ENCODE measurements at regions not wholly inside any gene's neighbourhood (a gene's known extent, or its start where the extent isn't known, plus 50 kb on each side); places are given as distances from the start of the nearest gene placed in this dataset.

DNA sequence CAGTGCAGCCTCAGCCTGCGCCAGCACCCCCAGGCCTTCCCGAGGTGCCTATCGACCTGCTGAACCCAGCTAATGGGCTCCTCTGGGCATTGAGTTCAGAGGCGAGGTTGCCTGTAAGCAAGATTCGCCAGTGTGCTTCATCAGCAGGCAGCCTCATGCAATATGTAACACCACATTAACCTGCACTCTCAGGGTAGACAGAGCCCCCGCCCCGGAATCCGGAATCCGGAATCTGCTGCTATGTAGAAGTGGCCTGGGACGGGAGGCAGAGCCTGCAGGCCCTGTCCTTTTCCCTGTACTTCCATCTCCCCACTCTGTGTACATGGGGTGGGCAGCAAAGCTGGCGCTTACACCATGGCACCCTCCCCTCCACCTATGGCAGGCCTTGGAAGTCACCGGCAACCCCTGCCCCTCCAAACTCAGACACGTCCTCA lies 83.9 kb upstream of the RET start:
- Histone ChIP-seq H3K4ac (ENCODE audit: low read depth, low read length) (no peak overlapping the region), H2BK15ac (ENCODE audit: low read depth, low read length) (no peak overlapping the region), H2BK20ac (ENCODE audit: low read depth, low read length) (no peak overlapping the region), H3K4me1 (ENCODE audit: control insufficient read depth, insufficient read depth, low read length) (no peaks in the 10 kb centered on the region), H2AK5ac (ENCODE audit: low read depth, low read length) (no peak overlapping the region), H3K14ac (replicated peaks; ENCODE audit: low read depth, low read length) (no peak overlapping the region), H2AFZ (replicated peaks; ENCODE audit: low read length, poor library complexity) (peak overlapping the region; percentile 7), H4K91ac (ENCODE audit: insufficient read depth, low read depth, low read length) (no peak overlapping the region), H3K4me3 (ENCODE audit: insufficient read depth, low read depth, low read length) (no peak overlapping the region), H3K27me3 (ENCODE audit: control insufficient read depth, insufficient read depth, low read length) (no peaks in the 10 kb centered on the region; the same call in 1 of the 2 replicates), H2AK9ac (replicated peaks; ENCODE audit: low read depth, low read length, poor library complexity) (no peak overlapping the region), H3K4me2 (ENCODE audit: low read depth, low read length) (no peak overlapping the region), H4K5ac (ENCODE audit: low read depth, low read length) (no peak overlapping the region), H4K20me1 (ENCODE audit: insufficient read depth, low read length) (no peaks in the 10 kb centered on the region), H3K56ac (ENCODE audit: extremely low read depth, insufficient read depth, low read length) (no peak overlapping the region), H3K36me3 (ENCODE audit: control insufficient read depth, insufficient read depth, low read length) (no peaks in the 10 kb centered on the region), H3K18ac (ENCODE audit: low read depth, low read length) (no peak overlapping the region), H2BK5ac (ENCODE audit: low read depth, low read length, poor library complexity, severe bottlenecking) (no peak overlapping the region), H3K23ac (ENCODE audit: low read depth, low read length) (no peak overlapping the region), H3K27ac (ENCODE audit: insufficient read depth, low read length) (no peak overlapping the region), H3K9me1 (ENCODE audit: insufficient read depth, low read length) (no peaks in the 10 kb centered on the region), H3K9me3 (ENCODE audit: control insufficient read depth, insufficient read depth, low read length) (no peaks in the 10 kb centered on the region), H2BK120ac (ENCODE audit: low read depth, low read length) (no peak overlapping the region), H3K9ac (ENCODE audit: low read depth, low read length) (no peak overlapping the region), H3K79me1 (ENCODE audit: low read depth in 1 of 2, low read length in 2 of 2) (no peaks in the 10 kb centered on the region), H4K8ac (ENCODE audit: low read depth in 2 of 2, low read length in 2 of 2) (no peak overlapping the region)
- dilution Hi-C loops (cut with HindIII; ENCODE audit: low sequenced_read_pairs, unreplicated experiment) = no loop called here
- CTCF ChIA-PET = no interaction called here
- POLR2A ChIA-PET (ENCODE audit: unreplicated experiment) = no interaction called here
- BruUV-seq (replicated peaks) = no TSS peak
- intact Hi-C loops (cut with micrococcal nuclease) = no loop called here
- in situ Hi-C loops (cut with MboI; ENCODE audit: low sequenced_read_pairs) = no loop called here
- no peak for DNase-seq
- TF ChIP-seq BHLHE40 (IDR thresholded peaks at IDR 0.05; ENCODE audit: low read depth, low read length) (no peak), NFE2L2 (IDR thresholded peaks at IDR 0.05; ENCODE audit: low read depth, low read length) (no peak), CEBPB (IDR thresholded peaks at IDR 0.05; ENCODE audit: low read depth, low read length) (no peak), SMC3 (IDR thresholded peaks at IDR 0.05; ENCODE audit: low read depth, low read length) (no peak), POLR2A (IDR thresholded peaks at IDR 0.05; ENCODE audit: low read depth, low read length) (no peak), MAFK (IDR thresholded peaks at IDR 0.05; ENCODE audit: low read depth, low read length) (no peak), RFX5 (IDR thresholded peaks at IDR 0.05; ENCODE audit: low read depth, low read length) (no peak), RCOR1 (IDR thresholded peaks at IDR 0.05; ENCODE audit: insufficient replicate concordance, low read length) (no peak), MXI1 (IDR thresholded peaks at IDR 0.05; ENCODE audit: borderline replicate concordance, low read depth, low read length) (no peak), RAD21 (IDR thresholded peaks at IDR 0.05; ENCODE audit: low read length) (no peak), CHD1 (IDR thresholded peaks at IDR 0.05; ENCODE audit: low read depth, low read length) (no peak), FOS (IDR thresholded peaks at IDR 0.05; ENCODE audit: low read depth, low read length) (no peak), MAZ (IDR thresholded peaks at IDR 0.05; ENCODE audit: borderline replicate concordance, low read depth, low read length) (no peak)
- TF ChIP-seq, protein P1, sequence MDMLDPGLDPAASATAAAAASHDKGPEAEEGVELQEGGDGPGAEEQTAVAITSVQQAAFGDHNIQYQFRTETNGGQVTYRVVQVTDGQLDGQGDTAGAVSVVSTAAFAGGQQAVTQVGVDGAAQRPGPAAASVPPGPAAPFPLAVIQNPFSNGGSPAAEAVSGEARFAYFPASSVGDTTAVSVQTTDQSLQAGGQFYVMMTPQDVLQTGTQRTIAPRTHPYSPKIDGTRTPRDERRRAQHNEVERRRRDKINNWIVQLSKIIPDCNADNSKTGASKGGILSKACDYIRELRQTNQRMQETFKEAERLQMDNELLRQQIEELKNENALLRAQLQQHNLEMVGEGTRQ (IDR thresholded peaks at IDR 0.05; ENCODE audit: low read depth, low read length) = no peak
- TF ChIP-seq, protein P2, sequence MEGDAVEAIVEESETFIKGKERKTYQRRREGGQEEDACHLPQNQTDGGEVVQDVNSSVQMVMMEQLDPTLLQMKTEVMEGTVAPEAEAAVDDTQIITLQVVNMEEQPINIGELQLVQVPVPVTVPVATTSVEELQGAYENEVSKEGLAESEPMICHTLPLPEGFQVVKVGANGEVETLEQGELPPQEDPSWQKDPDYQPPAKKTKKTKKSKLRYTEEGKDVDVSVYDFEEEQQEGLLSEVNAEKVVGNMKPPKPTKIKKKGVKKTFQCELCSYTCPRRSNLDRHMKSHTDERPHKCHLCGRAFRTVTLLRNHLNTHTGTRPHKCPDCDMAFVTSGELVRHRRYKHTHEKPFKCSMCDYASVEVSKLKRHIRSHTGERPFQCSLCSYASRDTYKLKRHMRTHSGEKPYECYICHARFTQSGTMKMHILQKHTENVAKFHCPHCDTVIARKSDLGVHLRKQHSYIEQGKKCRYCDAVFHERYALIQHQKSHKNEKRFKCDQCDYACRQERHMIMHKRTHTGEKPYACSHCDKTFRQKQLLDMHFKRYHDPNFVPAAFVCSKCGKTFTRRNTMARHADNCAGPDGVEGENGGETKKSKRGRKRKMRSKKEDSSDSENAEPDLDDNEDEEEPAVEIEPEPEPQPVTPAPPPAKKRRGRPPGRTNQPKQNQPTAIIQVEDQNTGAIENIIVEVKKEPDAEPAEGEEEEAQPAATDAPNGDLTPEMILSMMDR (conservative IDR thresholded peaks at IDR 0.05; ENCODE audit: low read depth, low read length) = no peak
- TF ChIP-seq, protein P3, sequence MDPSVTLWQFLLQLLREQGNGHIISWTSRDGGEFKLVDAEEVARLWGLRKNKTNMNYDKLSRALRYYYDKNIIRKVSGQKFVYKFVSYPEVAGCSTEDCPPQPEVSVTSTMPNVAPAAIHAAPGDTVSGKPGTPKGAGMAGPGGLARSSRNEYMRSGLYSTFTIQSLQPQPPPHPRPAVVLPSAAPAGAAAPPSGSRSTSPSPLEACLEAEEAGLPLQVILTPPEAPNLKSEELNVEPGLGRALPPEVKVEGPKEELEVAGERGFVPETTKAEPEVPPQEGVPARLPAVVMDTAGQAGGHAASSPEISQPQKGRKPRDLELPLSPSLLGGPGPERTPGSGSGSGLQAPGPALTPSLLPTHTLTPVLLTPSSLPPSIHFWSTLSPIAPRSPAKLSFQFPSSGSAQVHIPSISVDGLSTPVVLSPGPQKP (IDR thresholded peaks at IDR 0.05; ENCODE audit: borderline replicate concordance, low read depth, low read length) = no peak
- WGBS, 2 experiments (ENCODE audit: extremely low coverage in 2 of 2, insufficient read length in 1 of 2) = 59% methylated on average over 3 of the region's 13 CpGs; no CpG with 5 or more reads in 1 of the 2 experiments
- no peak for ATAC-seq (ENCODE audit: low read depth)

Data from IMR-90 (cell line).